ENCODE measurements at regions not wholly inside any gene's neighbourhood (a gene's known extent, or its start where the extent isn't known, plus 50 kb on each side); places are given as distances from the start of the nearest gene placed in this dataset.

- TF ChIP-seq ATF2 (CRISPR knock-in tag; IDR thresholded peaks at IDR 0.05; ENCODE audit: borderline replicate concordance, low read depth): no peak
- TF ChIP-seq ATF3 (CRISPR knock-in tag; conservative IDR thresholded peaks at IDR 0.05): no peak
- TF ChIP-seq USF2 (CRISPR knock-in tag; IDR thresholded peaks at IDR 0.05): no peak
Observed at GRCh38 chr5:130514984-130515690, 610.9 kb downstream of the CHSY3 start.
